ENCODE measurements at regions not wholly inside any gene's neighbourhood (a gene's known extent, or its start where the extent isn't known, plus 50 kb on each side); places are given as distances from the start of the nearest gene placed in this dataset.

DNA sequence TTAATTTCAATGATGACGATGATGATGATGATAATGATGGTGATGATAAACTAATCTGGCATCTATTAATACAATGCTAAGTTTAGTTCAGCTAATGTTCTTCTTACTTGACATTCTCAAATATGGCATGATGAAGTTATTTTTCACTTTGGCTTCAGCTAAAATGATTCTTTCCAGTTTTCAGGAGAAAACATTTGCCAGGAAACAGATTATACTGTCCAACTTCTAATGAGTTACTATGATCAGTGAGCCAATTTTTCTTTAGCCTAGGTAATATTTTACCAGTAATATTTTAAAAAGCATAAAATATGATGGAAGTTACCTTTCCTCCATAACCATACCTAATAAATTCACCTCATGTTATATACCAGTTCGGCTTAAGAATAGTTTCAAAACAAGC is 245.7 kb upstream of the CSNK1A1L start:
- Histone ChIP-seq H3K9me3 (no peaks in the 10 kb centered on the region), H3K4me1 (ENCODE audit: insufficient read depth) (no peaks in the 10 kb centered on the region), H3K27ac (no peak overlapping the region), H3K36me3 (no peaks in the 10 kb centered on the region), H3K27me3 (no peaks in the 10 kb centered on the region), H3K4me3 (no peak overlapping the region)
- 79 to 97% (median 95%) methylated on average over 2 of the region's 2 CpGs for WGBS, 3 donors
- intact Hi-C loops (cut with DNase I) = no loop called here
- no peak for DNase-seq
- TF ChIP-seq EP300 (IDR thresholded peaks at IDR 0.05) = no peak
- TF ChIP-seq POLR2A (IDR thresholded peaks at IDR 0.05) = no peak
- TF ChIP-seq, protein P1, sequence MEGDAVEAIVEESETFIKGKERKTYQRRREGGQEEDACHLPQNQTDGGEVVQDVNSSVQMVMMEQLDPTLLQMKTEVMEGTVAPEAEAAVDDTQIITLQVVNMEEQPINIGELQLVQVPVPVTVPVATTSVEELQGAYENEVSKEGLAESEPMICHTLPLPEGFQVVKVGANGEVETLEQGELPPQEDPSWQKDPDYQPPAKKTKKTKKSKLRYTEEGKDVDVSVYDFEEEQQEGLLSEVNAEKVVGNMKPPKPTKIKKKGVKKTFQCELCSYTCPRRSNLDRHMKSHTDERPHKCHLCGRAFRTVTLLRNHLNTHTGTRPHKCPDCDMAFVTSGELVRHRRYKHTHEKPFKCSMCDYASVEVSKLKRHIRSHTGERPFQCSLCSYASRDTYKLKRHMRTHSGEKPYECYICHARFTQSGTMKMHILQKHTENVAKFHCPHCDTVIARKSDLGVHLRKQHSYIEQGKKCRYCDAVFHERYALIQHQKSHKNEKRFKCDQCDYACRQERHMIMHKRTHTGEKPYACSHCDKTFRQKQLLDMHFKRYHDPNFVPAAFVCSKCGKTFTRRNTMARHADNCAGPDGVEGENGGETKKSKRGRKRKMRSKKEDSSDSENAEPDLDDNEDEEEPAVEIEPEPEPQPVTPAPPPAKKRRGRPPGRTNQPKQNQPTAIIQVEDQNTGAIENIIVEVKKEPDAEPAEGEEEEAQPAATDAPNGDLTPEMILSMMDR (IDR thresholded peaks at IDR 0.05) = no peak

DNA sequence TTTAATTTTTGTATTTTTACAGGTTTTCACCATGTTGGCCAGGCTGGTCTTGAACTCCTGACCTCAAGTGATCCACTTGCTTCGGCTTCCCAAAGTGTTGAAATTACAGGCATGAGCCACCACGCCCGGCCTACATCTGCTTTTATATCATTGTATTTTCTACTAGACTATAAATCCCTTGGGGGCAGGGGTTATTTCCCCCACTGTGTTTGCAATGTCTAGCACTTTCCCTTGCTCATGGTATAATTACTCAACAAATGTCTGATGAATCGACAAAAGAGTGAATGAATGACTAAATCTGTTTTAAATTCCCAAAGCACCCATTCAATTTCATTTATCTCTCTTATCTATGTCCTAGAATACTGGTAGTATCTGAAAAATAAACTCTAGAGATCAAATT is 244.5 kb upstream of the CSNK1A1L start:
- WGBS, 3 donors = 77 to 81% (median 79%) methylated on average over 4 of the region's 4 CpGs
- TF ChIP-seq, protein P1 (IDR thresholded peaks at IDR 0.05) = no peak
- TF ChIP-seq POLR2A (IDR thresholded peaks at IDR 0.05) = no peak
- no peak for TF ChIP-seq EP300 (IDR thresholded peaks at IDR 0.05)

GRCh38 chr13:37348916-37349643 is 243.6 kb upstream of the CSNK1A1L start:
- intact Hi-C loops (cut with DNase I) = no loop called here
- H3K4me1 ChIP-seq (ENCODE audit: insufficient read depth) = no peaks in the 10 kb centered on the region
- 27 to 52% (median 37%) methylated on average over 3 of the region's 3 CpGs for WGBS, 3 donors
- H3K27ac ChIP-seq = no peak overlapping the region
- no peak overlapping the region for H3K4me3 ChIP-seq
- TF ChIP-seq, protein P1 (IDR thresholded peaks at IDR 0.05) = no peak
- TF ChIP-seq EP300 (IDR thresholded peaks at IDR 0.05) = no peak
- TF ChIP-seq POLR2A (IDR thresholded peaks at IDR 0.05) = no peak
- H3K27me3 ChIP-seq = no peaks in the 10 kb centered on the region
- no peak for DNase-seq
- no peaks in the 10 kb centered on the region for H3K36me3 ChIP-seq
- no peaks in the 10 kb centered on the region for H3K9me3 ChIP-seq

More for the DNA sequence above, 244.5 kb upstream of the CSNK1A1L start:
- no peak overlapping the region for H3K27ac ChIP-seq
- no peaks in the 10 kb centered on the region for H3K4me1 ChIP-seq (ENCODE audit: insufficient read depth)
- H3K27me3 ChIP-seq = no peaks in the 10 kb centered on the region
- H3K36me3 ChIP-seq = no peaks in the 10 kb centered on the region
- intact Hi-C loops (cut with DNase I) = no loop called here
- no peak overlapping the region for H3K4me3 ChIP-seq
- DNase-seq = no peak
- no peaks in the 10 kb centered on the region for H3K9me3 ChIP-seq

GRCh38 chr13:37345869-37346268 is 240.4 kb upstream of the CSNK1A1L start:
- Histone ChIP-seq H3K4me3 (no peak overlapping the region), H3K27me3 (no peaks in the 10 kb centered on the region), H3K27ac (no peak overlapping the region), H3K4me1 (ENCODE audit: insufficient read depth) (no peaks in the 10 kb centered on the region), H3K36me3 (no peaks in the 10 kb centered on the region), H3K9me3 (no peaks in the 10 kb centered on the region)
- WGBS, 3 donors = 11 to 14% (median 13%) methylated on average over 1 of the region's 1 CpG
- intact Hi-C loops (cut with DNase I) = no loop called here
- DNase-seq = no peak
- TF ChIP-seq, protein P1 (IDR thresholded peaks at IDR 0.05) = no peak
- no peak for TF ChIP-seq EP300 (IDR thresholded peaks at IDR 0.05)
- TF ChIP-seq POLR2A (IDR thresholded peaks at IDR 0.05) = no peak
